Erythroblast (primary cell): ENCODE measurements at regions not wholly inside any gene's neighbourhood (a gene's known extent, or its start where the extent isn't known, plus 50 kb on each side); places are given as distances from the start of the nearest gene placed in this dataset.

ENCODE experiments used
- GATA1 ChIP-seq: IDR thresholded peaks from 2 replicates; pipeline ENCODE4 v1.6.1; 2011; ENCODE audit warnings: low read depth, mild to moderate bottlenecking, control low read depth, low read length, moderate library complexity
- POLR2A ChIP-seq: IDR thresholded peaks from 2 replicates; pipeline ENCODE4 v1.6.1; 2011; ENCODE audit warnings: mild to moderate bottlenecking, low read length

- no peak for TF ChIP-seq POLR2A
- no peak for TF ChIP-seq GATA1
Measured at GRCh38 chr18:48459016-48459415, 49.8 kb upstream of the ZBTB7C start.
